GM23338 (cell line): ENCODE measurements at regions not wholly inside any gene's neighbourhood (a gene's known extent, or its start where the extent isn't known, plus 50 kb on each side); places are given as distances from the start of the nearest gene placed in this dataset.

Experiments
- REST ChIP-seq: IDR thresholded peaks from one replicate; pipeline ENCODE4 v1.6.1; 2018; ENCODE audit warnings: antibody characterized with exemption; ENCODE audit not compliant: unreplicated experiment
- TF ChIP-seq, protein P1 (sequence below), 2 experiments: fragments of 200-600 bp in 1 of 2; sonication (generic) in 1 of 2; conservative IDR thresholded peaks; 2 replicates each; pipeline versions ENCODE4 v1.5.1 to v1.6.1; 2016 to 2017; ENCODE audit warnings: antibody characterized with exemption in 2 of 2, low read depth in 2 of 2, mild to moderate bottlenecking in 2 of 2, moderate library complexity in 1 of 2

- TF ChIP-seq, protein P1, sequence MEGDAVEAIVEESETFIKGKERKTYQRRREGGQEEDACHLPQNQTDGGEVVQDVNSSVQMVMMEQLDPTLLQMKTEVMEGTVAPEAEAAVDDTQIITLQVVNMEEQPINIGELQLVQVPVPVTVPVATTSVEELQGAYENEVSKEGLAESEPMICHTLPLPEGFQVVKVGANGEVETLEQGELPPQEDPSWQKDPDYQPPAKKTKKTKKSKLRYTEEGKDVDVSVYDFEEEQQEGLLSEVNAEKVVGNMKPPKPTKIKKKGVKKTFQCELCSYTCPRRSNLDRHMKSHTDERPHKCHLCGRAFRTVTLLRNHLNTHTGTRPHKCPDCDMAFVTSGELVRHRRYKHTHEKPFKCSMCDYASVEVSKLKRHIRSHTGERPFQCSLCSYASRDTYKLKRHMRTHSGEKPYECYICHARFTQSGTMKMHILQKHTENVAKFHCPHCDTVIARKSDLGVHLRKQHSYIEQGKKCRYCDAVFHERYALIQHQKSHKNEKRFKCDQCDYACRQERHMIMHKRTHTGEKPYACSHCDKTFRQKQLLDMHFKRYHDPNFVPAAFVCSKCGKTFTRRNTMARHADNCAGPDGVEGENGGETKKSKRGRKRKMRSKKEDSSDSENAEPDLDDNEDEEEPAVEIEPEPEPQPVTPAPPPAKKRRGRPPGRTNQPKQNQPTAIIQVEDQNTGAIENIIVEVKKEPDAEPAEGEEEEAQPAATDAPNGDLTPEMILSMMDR (conservative IDR thresholded peaks at IDR 0.05; ENCODE audit: low read depth in 2 of 2) = no peak
- no peak for TF ChIP-seq REST
Observed at GRCh38 chr3:4928277-4928789, 50.9 kb upstream of the BHLHE40 start (continued).
